ENCODE measurements at regions not wholly inside any gene's neighbourhood (a gene's known extent, or its start where the extent isn't known, plus 50 kb on each side); places are given as distances from the start of the nearest gene placed in this dataset.

GRCh38 chr4:179399054-179399782 lies 1957.0 kb upstream of the AGA start:
- DNase-seq (ENCODE audit: low read depth): peak; percentile 0

DNA sequence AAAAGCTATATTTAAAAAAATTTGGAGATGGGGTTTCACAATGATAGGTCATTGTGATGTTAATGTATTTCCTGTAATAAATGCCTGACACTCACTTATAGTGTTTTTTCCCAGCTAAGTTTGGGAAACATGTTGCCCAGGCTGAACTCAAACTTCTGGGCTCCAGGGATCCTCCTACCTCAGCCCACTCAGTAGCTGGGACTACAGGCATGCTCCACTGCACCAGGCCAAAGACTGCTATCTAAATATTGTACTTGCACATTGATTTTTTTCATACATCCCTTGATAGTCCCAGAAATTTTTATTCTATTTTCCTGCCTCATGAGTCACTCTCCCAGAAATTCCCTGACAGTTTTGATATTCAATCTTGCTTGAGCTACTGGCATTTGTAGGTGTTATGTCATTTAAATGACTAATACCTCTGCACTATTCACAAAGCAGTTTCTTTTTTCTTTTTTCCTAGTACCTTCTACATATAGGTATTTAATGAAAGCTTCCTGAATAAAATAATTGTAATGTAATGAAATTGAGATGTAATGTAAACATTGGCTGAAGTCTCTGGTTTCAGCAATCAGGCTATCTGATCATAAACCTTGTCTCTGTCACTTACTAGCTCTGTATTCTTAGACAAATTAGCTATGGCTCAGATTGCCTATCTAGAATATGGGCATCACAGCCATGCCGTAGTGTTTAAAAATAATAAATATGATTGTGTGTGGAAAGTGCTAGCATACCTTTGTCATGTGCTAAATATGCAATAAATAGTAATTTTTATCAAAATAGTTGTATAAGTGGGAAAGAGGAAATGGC lies 1973.0 kb upstream of the AGA start:
- DNase-seq (ENCODE audit: low read depth): peak; percentile 59

DNA sequence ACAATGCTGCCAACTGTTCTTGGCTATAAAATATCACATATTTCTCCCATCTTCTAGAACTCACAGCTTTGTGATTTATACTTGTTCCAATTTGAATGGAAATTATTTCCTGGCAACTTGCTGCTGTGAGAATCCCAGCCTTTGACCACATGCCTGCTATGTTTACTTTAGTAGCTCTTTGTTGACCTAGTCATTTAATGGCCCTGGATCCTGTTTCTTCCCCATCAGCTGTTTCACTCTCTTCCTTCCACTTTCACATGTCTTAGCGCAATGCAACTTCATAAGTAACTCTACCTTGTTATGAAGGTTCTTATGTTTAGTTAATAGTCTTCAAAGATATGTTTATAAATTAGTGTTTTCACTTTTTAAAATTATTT lies 1973.6 kb upstream of the AGA start:
- DNase-seq (ENCODE audit: low read depth): peak; percentile 66

- DNase-seq (ENCODE audit: low read depth): no peak
Measured at GRCh38 chr4:179417357-179417756, 1975.1 kb upstream of the AGA start.

DNA sequence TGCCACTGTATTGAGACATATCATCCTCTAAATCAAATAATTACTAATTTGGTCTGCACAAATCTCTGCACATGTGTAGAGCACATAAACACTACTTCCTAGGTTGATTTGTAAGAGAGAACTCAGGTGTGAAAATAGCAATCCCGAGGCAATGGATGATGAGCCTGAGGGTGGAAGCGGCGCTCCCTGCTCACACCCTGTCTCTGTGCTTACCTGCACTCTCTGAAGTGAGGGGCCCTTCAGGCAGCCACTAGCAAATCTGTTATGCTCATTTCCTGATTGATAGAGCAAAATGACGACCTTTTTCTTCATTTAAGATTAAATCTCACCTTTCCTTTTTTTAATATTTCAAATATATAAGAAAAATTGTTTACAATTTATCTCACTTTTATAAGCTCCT lies 1995.7 kb upstream of the AGA start:
- DNase-seq (ENCODE audit: low read depth): no peak

DNA sequence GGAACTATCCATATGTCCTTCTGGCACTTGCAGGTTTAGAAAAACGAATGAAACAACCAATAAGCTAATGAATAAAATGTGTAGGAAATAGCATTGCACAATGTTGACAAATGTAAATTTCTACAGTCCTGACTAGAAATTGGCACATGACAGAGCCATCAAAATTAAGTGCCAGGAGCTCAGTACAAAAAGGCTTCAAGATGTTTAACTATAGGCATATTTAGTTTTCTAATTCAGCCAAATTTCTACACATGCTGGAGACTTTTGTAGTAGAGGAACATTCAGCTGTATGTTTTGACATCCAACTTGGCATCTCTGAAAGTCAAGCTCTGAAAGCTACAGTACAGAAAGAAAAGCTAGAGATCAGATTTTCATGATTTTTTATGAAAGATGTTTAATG lies 1999.4 kb upstream of the AGA start:
- no peak for DNase-seq (ENCODE audit: low read depth)

GRCh38 chr4:179447308-179447707 lies 2005.1 kb upstream of the AGA start:
- DNase-seq (ENCODE audit: low read depth): peak; percentile 20

DNA sequence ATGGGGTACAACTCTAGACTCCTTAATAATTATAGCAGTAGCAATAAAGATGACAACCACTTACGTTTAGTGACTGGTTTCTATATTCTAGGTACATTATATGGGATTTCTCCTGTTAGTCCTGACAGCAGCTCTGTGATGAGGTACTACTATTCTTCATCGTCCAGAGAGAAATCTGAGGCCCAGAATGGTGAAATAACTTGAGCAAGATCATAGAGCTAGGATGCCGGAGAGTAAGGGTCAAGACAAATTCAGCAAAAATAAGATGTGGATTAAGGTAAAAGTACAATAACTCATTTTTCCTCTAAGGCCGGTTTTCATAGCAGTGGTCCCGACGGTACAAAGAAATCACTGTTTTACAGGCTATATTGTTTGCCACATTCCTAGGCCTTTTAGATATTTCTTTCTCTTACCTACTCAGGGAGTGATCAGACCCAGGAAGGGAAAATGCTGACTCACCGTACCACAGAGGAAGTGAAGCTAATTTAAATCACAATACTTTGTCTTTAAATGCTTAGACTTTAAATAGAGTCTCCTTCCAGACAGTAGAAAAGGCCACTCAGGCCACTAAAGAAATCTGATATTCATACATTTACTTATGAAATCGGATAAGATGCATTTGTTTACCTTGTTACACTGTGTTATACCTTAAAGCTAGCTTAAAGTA lies 2023.0 kb upstream of the AGA start:
- DNase-seq (ENCODE audit: low read depth): peak; percentile 74

DNA sequence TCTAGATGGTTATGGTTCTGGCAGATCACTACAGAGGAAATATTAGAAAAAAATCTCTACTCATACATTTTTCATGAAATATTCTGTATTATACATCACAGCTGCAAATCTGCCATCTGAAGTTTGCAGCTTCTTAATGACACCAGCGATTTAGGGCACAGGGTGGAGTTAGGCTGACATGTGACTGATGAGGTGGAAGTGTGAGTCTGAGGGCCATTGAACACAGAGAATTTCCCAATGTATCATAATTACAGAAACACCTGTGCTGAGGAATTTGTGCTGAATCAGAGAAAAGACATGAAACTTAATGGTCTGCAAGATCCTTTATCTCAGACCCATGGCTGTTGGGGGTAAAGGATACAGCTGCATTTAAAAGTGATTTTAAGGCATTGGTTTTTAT lies 2025.6 kb upstream of the AGA start:
- DNase-seq (ENCODE audit: low read depth): no peak

DNA sequence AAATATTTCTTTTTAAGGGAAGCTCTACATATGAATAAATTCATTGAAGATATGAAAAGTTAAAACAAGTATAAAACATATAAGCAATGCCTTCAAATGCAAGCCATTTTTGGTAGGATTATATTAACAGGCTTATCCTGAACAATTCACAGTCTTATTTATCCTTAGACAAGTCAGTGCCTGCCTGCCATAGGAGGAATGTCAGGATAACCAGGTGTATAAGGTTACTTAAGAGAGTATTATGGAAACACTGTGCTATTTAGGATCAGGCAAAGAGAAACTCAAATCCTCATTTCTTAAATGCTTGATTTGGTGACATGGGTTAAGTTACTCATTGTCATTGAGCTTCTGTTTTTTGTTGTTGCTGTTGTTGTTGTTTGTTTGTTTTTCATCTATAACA lies 2029.9 kb upstream of the AGA start:
- DNase-seq (ENCODE audit: low read depth): no peak

- no peak for DNase-seq (ENCODE audit: low read depth)
Measured at GRCh38 chr4:179478608-179479007, 2036.4 kb upstream of the AGA start.

- no peak for DNase-seq (ENCODE audit: low read depth)
Measured at GRCh38 chr4:179485781-179486180, 2043.5 kb upstream of the AGA start.

DNA sequence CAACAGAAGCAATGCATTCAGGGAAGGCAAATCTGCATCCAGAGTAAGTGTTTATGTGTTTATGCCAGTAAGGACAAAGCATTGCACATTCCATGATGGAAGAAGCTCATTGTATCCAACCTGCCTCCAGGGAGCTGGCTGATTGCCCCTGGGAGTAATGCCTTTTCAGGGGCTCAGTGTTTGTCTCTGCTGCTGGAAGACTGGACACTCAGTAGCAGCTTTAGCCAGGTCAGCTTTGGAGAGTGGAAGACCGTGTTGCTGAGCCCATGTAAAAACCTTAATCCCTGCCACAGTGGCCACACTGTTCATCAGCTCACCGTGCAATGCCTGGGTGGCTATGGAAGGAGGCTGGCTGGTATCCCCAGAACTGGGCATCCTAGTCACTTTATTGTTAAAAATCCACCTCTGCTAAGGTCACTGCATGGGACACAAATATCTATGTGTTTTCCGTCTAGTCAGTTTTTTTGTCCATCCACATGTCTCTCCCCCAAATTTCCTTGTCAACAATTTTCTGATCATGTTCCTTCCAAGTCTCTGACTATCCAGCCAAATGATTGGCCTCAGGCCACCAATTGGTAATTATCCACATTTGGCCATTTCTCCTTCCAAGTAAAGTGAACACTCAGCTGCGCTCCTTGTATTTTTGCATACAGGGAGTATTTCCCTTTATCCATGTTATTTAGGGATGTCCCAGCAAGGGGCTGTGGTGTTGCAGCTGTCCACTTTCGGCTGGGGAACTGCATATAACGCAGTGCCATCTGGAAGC lies 2044.5 kb upstream of the AGA start:
- DNase-seq (ENCODE audit: low read depth): no peak

- DNase-seq (ENCODE audit: low read depth): no peak
Measured at GRCh38 chr4:179492260-179493080, 2050.2 kb upstream of the AGA start.

DNA sequence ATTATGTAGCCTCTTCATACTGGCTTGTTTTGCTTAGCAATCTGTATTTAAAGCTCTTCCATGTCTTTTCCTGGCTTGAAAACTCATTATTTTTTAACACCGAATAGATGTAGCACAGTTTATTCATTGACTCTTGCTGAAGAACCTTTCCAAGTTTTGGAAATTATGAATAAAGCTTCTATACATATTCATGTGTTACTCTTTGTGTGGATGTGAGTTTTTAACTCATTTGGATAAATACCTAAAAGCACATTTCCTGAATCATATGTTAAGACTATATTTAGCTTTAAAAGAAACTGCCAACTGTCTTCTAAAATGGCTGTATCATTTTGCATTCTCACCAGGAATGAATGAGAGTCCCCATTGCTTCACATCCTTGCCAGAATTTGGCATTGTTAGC lies 2061.7 kb upstream of the AGA start:
- DNase-seq (ENCODE audit: low read depth): no peak

DNA sequence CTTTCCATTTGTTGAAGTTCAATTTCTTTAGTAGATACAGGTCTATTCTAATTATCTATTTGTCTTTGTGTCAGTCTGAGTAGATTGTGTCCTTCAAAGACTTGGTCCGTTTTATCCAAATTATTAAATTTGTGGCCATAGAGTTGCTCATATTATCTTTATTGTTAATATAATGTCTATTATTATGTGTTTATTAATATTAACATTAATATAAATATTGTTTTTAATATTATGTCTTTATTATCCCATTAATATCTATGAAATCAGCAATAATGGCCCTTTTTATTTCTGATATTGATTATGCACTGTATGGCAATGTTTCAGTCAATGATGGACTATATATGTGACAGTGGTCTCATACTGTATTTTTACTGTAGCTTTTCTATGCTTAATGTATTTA lies 2067.3 kb upstream of the AGA start:
- no peak for DNase-seq (ENCODE audit: low read depth)

DNA sequence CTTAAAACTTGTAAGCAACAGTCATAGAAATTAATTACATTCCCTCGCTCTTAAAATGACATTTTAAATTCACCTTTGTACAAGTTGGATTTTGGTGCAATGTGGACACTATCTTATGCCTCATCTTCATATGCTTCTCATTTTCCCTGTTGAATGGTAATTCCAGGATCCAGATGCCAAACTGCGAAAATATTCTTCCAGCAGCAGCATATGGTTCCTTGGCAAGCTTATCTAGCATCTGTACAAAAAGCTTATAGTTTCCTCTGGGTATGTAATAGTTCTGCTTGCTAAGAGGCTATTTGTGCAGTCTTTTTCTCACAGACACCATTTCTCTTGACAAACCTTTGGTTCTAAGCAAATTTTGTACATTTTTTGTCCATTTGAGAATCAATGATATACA lies 2079.7 kb upstream of the AGA start:
- no peak for DNase-seq (ENCODE audit: low read depth)

DNA sequence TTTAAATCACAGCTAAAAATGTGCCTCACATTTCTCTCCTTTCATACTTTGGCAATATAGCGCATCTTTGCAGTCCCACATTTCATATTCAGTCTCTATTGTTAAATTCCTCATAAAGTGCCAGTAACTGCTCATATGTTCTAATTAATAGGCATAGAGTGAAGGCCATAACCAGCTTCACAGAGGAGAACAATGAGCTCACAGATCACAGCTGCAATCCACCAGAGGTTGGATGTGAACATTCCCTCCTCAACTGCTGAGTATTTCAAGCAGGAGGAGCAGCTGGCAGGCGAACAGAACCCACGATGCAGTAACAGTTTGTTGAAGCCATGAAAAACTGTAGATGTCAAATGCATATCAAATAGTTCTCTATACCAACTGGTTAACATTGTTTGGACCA lies 2088.7 kb upstream of the AGA start:
- no peak for DNase-seq (ENCODE audit: low read depth)

DNA sequence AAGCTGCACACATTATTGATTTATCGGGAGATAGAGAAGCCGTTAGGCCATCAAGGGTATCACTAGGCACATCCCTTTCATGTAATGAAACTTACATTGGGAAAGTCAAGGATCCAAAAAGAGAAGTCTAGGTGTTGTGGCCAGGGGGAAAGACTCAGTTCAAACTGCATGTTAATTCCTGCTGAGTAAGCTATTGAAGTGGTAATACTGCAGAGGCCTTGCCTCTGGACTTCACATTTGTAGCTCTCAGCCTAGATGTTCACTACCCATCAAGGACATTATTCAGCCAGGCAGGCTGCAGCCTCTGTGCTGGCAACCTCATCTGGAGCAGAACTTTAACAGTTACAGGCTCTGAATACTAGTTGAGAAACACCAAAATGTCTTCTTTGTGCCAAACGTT lies 2094.5 kb upstream of the AGA start:
- no peak for DNase-seq (ENCODE audit: low read depth)

- DNase-seq (ENCODE audit: low read depth): no peak
Measured at GRCh38 chr4:179539641-179540040, 2097.4 kb upstream of the AGA start.

GRCh38 chr4:179543771-179544170 lies 2101.5 kb upstream of the AGA start:
- DNase-seq (ENCODE audit: low read depth): no peak
